Upper lobe of left lung (tissue), 4 donors: ENCODE measurements at regions not wholly inside any gene's neighbourhood (a gene's known extent, or its start where the extent isn't known, plus 50 kb on each side); places are given as distances from the start of the nearest gene placed in this dataset.
"Not testable (repeated sequence)": the region's sequence is repeated elsewhere in the genome, so short reads cannot be mapped to it uniquely, and the experiment has no call there.

Experiments
- CTCF ChIP-seq, 6 experiments: fragments of 450-650 bp in 4 of 6; fragments of 200-600 bp in 2 of 6; sonication (generic) in 2 of 6; IDR thresholded peaks; one replicate each; pipeline ENCODE4 v1.5.1; 2016 to 2019; ENCODE audit warnings: antibody characterized with exemption in 6 of 6
- POLR2AphosphoS5 ChIP-seq, 2 donors: sonication (generic); formaldehyde crosslinking; IDR thresholded peaks; one replicate each; pipeline ENCODE4 v1.5.1; 2017; ENCODE audit warnings: antibody characterized with exemption in 2 of 2

DNA sequence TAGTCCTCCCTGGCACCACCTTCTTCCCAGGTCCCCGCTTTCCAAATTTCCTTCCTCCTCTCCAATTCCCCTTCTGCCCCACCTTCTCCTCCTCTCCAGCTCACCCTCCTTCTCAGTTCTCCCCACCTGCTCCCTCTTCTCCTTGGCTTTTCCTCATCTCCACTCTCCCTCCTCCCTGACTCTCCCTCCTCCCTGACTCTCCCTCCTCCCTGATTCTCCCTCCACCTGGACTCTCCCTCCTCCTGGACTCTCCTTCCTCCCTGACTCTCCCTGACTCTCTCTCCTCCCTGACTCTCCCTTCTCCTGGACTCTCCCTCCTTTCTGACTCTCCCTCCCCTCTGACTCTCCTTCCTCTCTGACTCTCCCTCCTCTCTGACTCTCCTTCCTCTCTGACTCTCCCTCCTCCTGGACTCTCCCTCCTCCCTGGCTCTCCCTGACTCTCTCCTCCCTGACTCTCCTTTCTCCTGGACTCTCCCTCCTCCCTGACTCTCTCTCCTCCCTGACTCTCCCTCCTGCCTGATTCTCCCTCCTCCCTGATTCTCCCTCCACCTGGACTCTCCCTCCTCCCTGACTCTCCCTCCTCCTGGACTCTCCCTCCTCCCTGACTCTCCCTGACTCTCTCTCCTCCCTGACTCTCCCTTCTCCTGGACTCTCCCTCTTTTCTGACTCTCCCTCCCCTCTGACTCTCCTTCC, 169.3 kb downstream of the INHBB start:
- not testable (repeated sequence) for TF ChIP-seq CTCF, POLR2AphosphoS5 (IDR thresholded peaks at IDR 0.05)
